Ishikawa (cell line): ENCODE measurements at regions not wholly inside any gene's neighbourhood (a gene's known extent, or its start where the extent isn't known, plus 50 kb on each side); places are given as distances from the start of the nearest gene placed in this dataset.

ENCODE experiments used
- CEBPB ChIP-seq: IDR thresholded peaks from 2 replicates; pipeline ENCODE4 v1.6.1; 2012
- CREB1 ChIP-seq: IDR thresholded peaks from 2 replicates; pipeline ENCODE4 v1.6.1; 2012; ENCODE audit warnings: low read depth
- EGR1 ChIP-seq: IDR thresholded peaks from 2 replicates; pipeline ENCODE4 v1.6.1; 2012
- EP300 ChIP-seq: IDR thresholded peaks from 2 replicates; pipeline ENCODE4 v1.6.1; 2012; ENCODE audit warnings: borderline replicate concordance
- FOXM1 ChIP-seq: IDR thresholded peaks from 2 replicates; pipeline ENCODE4 v1.6.1; 2012; ENCODE audit warnings: low read depth, borderline replicate concordance
- MAX ChIP-seq: IDR thresholded peaks from 2 replicates; pipeline ENCODE4 v1.6.1; 2012
- NFIC ChIP-seq: IDR thresholded peaks from 2 replicates; pipeline ENCODE4 v1.6.1; 2012
- RAD21 ChIP-seq: IDR thresholded peaks from 2 replicates; pipeline ENCODE4 v1.6.1; 2012; ENCODE audit warnings: low read depth
- TAF1 ChIP-seq: IDR thresholded peaks from 2 replicates; pipeline ENCODE4 v1.6.1; 2012; ENCODE audit warnings: low read depth, mild to moderate bottlenecking
- TCF12 ChIP-seq: IDR thresholded peaks from 2 replicates; pipeline ENCODE4 v1.6.1; 2012; ENCODE audit warnings: low read depth
- TEAD4 ChIP-seq: IDR thresholded peaks from 2 replicates; pipeline ENCODE4 v1.6.1; 2012
- YY1 ChIP-seq: IDR thresholded peaks from 2 replicates; pipeline ENCODE4 v1.6.1; 2012; ENCODE audit warnings: low read depth
- ZBTB7A ChIP-seq: IDR thresholded peaks from 2 replicates; pipeline ENCODE4 v1.6.1; 2012; ENCODE audit warnings: low read depth
- TF ChIP-seq, protein P1 (sequence below): IDR thresholded peaks from 2 replicates; pipeline ENCODE4 v1.6.1; 2012
- TF ChIP-seq, protein P2 (sequence below): IDR thresholded peaks from 2 replicates; pipeline ENCODE4 v1.6.1; 2012; ENCODE audit warnings: low read depth, mild to moderate bottlenecking

GRCh38 chr12:46480724-46481123, 108.2 kb upstream of the SLC38A2 start:
- TF ChIP-seq ZBTB7A = no peak
- TF ChIP-seq CREB1 = no peak
- TF ChIP-seq TCF12 = no peak
- TF ChIP-seq EGR1 = no peak
- no peak for TF ChIP-seq EP300
- no peak for TF ChIP-seq YY1
- TF ChIP-seq, protein P1, sequence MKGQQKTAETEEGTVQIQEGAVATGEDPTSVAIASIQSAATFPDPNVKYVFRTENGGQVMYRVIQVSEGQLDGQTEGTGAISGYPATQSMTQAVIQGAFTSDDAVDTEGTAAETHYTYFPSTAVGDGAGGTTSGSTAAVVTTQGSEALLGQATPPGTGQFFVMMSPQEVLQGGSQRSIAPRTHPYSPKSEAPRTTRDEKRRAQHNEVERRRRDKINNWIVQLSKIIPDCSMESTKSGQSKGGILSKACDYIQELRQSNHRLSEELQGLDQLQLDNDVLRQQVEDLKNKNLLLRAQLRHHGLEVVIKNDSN = no peak
- TF ChIP-seq CEBPB = no peak
- TF ChIP-seq, protein P2, sequence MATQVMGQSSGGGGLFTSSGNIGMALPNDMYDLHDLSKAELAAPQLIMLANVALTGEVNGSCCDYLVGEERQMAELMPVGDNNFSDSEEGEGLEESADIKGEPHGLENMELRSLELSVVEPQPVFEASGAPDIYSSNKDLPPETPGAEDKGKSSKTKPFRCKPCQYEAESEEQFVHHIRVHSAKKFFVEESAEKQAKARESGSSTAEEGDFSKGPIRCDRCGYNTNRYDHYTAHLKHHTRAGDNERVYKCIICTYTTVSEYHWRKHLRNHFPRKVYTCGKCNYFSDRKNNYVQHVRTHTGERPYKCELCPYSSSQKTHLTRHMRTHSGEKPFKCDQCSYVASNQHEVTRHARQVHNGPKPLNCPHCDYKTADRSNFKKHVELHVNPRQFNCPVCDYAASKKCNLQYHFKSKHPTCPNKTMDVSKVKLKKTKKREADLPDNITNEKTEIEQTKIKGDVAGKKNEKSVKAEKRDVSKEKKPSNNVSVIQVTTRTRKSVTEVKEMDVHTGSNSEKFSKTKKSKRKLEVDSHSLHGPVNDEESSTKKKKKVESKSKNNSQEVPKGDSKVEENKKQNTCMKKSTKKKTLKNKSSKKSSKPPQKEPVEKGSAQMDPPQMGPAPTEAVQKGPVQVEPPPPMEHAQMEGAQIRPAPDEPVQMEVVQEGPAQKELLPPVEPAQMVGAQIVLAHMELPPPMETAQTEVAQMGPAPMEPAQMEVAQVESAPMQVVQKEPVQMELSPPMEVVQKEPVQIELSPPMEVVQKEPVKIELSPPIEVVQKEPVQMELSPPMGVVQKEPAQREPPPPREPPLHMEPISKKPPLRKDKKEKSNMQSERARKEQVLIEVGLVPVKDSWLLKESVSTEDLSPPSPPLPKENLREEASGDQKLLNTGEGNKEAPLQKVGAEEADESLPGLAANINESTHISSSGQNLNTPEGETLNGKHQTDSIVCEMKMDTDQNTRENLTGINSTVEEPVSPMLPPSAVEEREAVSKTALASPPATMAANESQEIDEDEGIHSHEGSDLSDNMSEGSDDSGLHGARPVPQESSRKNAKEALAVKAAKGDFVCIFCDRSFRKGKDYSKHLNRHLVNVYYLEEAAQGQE = no peak
- TF ChIP-seq FOXM1 = no peak
- no peak for TF ChIP-seq RAD21
- no peak for TF ChIP-seq MAX
- no peak for TF ChIP-seq NFIC
- no peak for TF ChIP-seq TAF1
- no peak for TF ChIP-seq TEAD4

DNA sequence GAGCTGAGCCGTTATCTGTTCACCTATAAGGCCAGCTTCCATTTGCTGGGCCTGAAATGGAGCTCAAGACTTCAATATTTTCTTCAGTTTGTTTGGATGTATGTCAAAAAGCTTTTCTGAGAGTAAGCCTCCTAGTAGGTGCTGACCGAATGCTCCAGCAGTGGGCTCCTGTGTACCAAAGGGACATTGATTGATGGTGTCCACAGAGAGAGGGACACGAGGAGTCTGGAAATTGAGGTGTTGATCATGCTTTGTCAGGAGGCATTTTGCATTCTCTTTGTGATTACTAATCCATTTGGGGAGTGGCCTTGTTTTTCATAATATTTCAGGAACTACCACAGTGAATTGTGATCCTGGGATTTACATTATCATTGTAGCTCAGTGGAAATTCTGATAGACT, 107.7 kb upstream of the SLC38A2 start:
- TF ChIP-seq YY1 (no peak), NFIC (no peak), ZBTB7A (no peak)

- TF ChIP-seq, protein P1 = no peak
- TF ChIP-seq EP300 = no peak
- no peak for TF ChIP-seq YY1
- no peak for TF ChIP-seq FOXM1
- TF ChIP-seq CREB1 = no peak
- no peak for TF ChIP-seq NFIC
- no peak for TF ChIP-seq TCF12
- no peak for TF ChIP-seq MAX
- TF ChIP-seq CEBPB = no peak
- TF ChIP-seq TEAD4 = no peak
- TF ChIP-seq ZBTB7A = no peak
- TF ChIP-seq, protein P2 = no peak
- TF ChIP-seq TAF1 = no peak
- no peak for TF ChIP-seq RAD21
- no peak for TF ChIP-seq EGR1
Measured at GRCh38 chr12:46478123-46478522, 105.5 kb upstream of the SLC38A2 start.

GRCh38 chr12:46477541-46477940, 105.0 kb upstream of the SLC38A2 start:
- TF ChIP-seq FOXM1 (no peak), TAF1 (no peak), MAX (no peak), TCF12 (no peak), NFIC (no peak)

DNA sequence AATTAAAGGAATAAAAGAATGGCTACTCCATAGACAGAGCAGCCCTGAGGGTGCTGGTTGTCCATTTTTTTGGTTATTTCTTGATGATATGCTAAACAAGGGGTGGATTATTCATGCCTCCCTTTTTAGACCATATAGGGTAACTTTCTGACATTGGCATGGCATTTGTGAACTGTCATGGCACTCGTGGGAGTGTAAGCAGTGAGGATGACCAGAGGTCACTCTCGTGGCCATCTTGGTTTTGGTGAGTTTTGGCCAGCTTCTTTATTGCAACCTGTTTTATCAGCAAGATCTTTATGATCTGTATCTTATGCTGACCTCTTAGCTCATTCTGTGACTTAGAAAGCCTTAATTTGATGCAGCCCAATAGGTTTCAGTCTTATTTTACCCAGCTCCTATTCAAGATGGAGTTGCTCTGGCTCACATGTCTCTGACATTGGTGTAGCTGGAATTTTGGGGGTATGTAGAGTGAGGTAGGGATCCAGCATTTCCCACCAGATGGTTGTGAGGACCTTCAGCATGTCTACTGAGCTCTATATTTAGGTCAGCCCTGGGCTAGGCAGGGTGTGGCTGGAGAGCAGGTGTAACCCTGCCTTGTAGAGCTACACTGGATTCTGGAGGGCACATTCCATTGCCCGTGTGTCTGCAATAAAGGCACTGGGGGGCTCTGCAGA, 103.5 kb upstream of the SLC38A2 start:
- no peak for TF ChIP-seq TEAD4
- no peak for TF ChIP-seq TAF1
- TF ChIP-seq RAD21 = no peak
- no peak for TF ChIP-seq EP300
- TF ChIP-seq FOXM1 = no peak
- no peak for TF ChIP-seq ZBTB7A
- no peak for TF ChIP-seq CEBPB
- TF ChIP-seq, protein P2 = no peak
- TF ChIP-seq NFIC = no peak
- no peak for TF ChIP-seq EGR1
